ENCODE measurements at regions not wholly inside any gene's neighbourhood (a gene's known extent, or its start where the extent isn't known, plus 50 kb on each side); places are given as distances from the start of the nearest gene placed in this dataset.

DNA sequence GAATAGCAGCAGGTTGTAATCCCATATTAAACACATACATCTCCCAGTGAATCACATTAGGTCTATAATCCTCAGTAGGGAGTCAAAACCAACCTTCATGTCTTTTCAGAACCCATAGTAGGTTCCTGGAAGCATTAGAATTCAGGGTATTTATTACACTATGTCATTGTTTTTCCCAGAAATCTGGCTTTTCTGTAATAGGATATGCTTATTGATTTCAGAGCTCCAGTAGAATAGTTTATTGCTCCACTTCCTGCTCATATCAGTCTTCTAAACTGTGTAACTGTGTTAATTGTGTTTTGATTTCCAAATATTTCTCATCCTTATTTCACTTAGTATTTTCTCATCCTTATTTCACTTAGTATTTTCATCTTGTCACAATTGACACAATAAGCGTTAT is 268.0 kb downstream of the CCDC59 start:
- H3K36me3 ChIP-seq, result no peaks in the 10 kb centered on the region
- intact Hi-C loops (cut with DNase I), result no loop called here
- no peak overlapping the region for H3K27ac ChIP-seq
- no peak for DNase-seq
- H3K9me3 ChIP-seq, result peaks cover 0 to 18% (median 0%) of the 10 kb centered on the region in 12 donors
- WGBS, 4 donors, result 90 to 98% (median 93%) methylated on average over 1 of the region's 1 CpG
- H3K27me3 ChIP-seq, result no peaks in the 10 kb centered on the region
- no peak overlapping the region for H3K4me3 ChIP-seq
- H3K4me1 ChIP-seq, result no peaks in the 10 kb centered on the region
- no peak for ATAC-seq
- no peak for TF ChIP-seq POLR2A (IDR thresholded peaks at IDR 0.05)
- TF ChIP-seq, protein P1, sequence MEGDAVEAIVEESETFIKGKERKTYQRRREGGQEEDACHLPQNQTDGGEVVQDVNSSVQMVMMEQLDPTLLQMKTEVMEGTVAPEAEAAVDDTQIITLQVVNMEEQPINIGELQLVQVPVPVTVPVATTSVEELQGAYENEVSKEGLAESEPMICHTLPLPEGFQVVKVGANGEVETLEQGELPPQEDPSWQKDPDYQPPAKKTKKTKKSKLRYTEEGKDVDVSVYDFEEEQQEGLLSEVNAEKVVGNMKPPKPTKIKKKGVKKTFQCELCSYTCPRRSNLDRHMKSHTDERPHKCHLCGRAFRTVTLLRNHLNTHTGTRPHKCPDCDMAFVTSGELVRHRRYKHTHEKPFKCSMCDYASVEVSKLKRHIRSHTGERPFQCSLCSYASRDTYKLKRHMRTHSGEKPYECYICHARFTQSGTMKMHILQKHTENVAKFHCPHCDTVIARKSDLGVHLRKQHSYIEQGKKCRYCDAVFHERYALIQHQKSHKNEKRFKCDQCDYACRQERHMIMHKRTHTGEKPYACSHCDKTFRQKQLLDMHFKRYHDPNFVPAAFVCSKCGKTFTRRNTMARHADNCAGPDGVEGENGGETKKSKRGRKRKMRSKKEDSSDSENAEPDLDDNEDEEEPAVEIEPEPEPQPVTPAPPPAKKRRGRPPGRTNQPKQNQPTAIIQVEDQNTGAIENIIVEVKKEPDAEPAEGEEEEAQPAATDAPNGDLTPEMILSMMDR (IDR thresholded peaks at IDR 0.05), result no peak

DNA sequence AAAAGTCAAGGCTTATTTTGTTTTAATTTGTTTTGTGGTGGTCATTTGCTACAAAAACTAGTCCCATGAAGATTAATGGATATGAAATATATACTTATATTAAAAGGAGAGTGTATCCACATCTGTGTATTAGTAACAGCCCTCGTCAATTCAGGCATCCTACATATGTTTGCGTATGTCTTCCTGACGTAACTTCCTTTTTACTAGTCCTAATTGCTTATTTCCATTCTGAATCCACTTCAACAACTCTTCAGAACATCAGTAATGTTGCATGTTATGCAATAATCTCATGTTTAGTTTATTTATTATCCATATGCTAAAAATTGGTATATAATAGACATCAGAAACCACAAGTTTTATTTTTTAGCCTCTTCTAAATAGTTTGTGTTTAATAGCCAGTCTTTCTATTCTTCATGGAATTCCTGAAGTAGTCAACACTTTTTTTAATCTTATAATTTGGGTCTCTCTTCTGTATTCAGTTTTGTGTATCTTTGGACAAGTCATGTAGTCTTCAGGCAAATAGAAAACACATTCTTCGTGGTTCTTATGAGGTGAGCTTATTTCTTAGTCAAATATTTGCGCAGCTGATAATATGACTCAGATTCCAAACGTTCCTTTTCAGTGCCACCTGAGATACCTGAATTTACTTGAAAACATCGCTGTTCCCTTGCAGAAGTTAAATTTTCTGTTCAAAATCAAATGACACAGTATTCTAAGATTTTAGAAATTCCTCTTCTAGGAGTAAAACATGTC is 268.6 kb downstream of the CCDC59 start:
- intact Hi-C loops (cut with DNase I), result no loop called here
- no peak for DNase-seq
- Histone ChIP-seq H3K4me3 (no peak overlapping the region), H3K36me3 (no peaks in the 10 kb centered on the region), H3K9me3 (peaks cover 0 to 24% (median 2%) of the 10 kb centered on the region in 12 donors), H3K27me3 (no peaks in the 10 kb centered on the region), H3K27ac (no peak overlapping the region), H3K4me1 (no peaks in the 10 kb centered on the region)
- 69 to 76% (median 72%) methylated on average over 7 of the region's 7 CpGs for WGBS, 4 donors
- TF ChIP-seq, protein P1 (IDR thresholded peaks at IDR 0.05), result no peak
- TF ChIP-seq POLR2A (IDR thresholded peaks at IDR 0.05), result no peak
- ATAC-seq, result no peak

DNA sequence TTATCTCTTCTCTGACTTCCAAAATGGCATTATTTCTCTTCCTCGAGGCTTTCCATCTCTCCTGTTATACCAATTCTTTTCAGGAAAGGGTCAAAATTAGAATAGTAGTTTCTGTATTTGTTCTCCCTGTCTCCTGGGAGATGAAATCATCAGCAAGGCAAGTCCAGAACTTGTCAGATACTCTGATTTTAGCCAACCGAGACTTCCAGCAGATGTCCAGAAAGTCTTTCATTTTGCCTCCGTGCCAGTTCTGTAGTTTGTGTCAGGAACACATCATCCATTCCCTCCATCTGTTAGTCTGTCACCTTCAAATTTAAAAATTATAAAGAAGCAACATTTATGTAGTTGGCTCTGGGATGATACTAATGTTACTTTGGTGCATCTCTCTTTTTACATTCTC is 275.7 kb downstream of the CCDC59 start:
- WGBS, 4 donors, result 44 to 58% (median 48%) methylated on average over 3 of the region's 3 CpGs

DNA sequence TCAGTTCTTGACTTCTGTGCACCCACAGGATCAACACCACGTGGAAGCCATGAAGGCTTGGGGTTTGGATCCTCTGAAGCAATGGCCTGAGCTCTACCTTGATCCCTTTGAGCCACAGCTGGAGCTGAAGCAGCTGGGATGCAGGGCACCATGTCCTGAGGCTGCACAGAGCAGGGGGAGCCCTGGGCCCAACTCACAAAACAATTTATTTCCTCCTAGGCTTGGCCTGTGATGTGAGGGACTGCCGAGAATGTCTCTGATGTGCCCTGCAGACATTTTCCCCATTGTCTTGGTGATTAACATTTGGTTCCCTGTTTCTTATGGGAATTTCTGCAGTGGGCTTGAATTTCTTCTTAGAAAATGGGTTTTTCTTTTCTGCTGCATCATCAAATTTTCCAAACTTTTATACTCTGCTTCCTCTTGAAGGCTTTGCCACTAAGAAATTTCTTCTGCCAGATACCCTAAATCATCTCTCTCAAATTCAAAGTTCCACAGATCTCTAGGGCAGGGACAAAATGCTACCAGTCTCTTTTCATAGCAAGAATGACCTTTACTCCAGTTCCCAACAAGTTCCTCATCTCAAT is 288.2 kb downstream of the CCDC59 start:
- ATAC-seq, result no peak
- H3K9me3 ChIP-seq, result no peaks in the 10 kb centered on the region
- H3K36me3 ChIP-seq, result no peaks in the 10 kb centered on the region
- TF ChIP-seq, protein P1 (IDR thresholded peaks at IDR 0.05), result no peak
- no peak for TF ChIP-seq POLR2A (IDR thresholded peaks at IDR 0.05)
- H3K4me1 ChIP-seq, result no peaks in the 10 kb centered on the region
- H3K27me3 ChIP-seq, result no peaks in the 10 kb centered on the region
- H3K27ac ChIP-seq, result no peak overlapping the region
- intact Hi-C loops (cut with DNase I), result no loop called here
- no peak for DNase-seq
- WGBS, 4 donors, result 46 to 63% (median 56%) methylated on average over 2 of the region's 2 CpGs
- H3K4me3 ChIP-seq, result no peak overlapping the region

More for the DNA sequence above, 275.7 kb downstream of the CCDC59 start:
- H3K4me1 ChIP-seq, result no peaks in the 10 kb centered on the region
- no peaks in the 10 kb centered on the region for H3K27me3 ChIP-seq
- intact Hi-C loops (cut with DNase I), result no loop called here
- TF ChIP-seq, protein P1 (IDR thresholded peaks at IDR 0.05), result no peak
- no peak for TF ChIP-seq POLR2A (IDR thresholded peaks at IDR 0.05)
- ATAC-seq, result no peak
- H3K9me3 ChIP-seq, result peaks cover 0 to 36% (median 5%) of the 10 kb centered on the region in 12 donors
- H3K27ac ChIP-seq, result no peak overlapping the region
- H3K36me3 ChIP-seq, result no peaks in the 10 kb centered on the region
- no peak overlapping the region for H3K4me3 ChIP-seq
- DNase-seq, result no peak
